AG08395 (cell line): ENCODE measurements at regions not wholly inside any gene's neighbourhood (a gene's known extent, or its start where the extent isn't known, plus 50 kb on each side); places are given as distances from the start of the nearest gene placed in this dataset.

ENCODE experiments used
- DNase-seq: peaks from one replicate; pipeline ENCODE4 v3.0.0; 2012; ENCODE audit warnings: mixed read lengths, low spot score

GRCh38 chr10:130867446-130868194 lies 443.9 kb downstream of the TCERG1L start:
- no peak for DNase-seq

GRCh38 chr10:130869179-130869841 lies 442.2 kb downstream of the TCERG1L start:
- DNase-seq = no peak

GRCh38 chr10:130871406-130871805 lies 440.1 kb downstream of the TCERG1L start:
- DNase-seq = no peak

GRCh38 chr10:130873636-130874035 lies 437.9 kb downstream of the TCERG1L start:
- DNase-seq = no peak

- no peak for DNase-seq
Measured at GRCh38 chr10:130875116-130875515, 436.4 kb downstream of the TCERG1L start.

- no peak for DNase-seq
Measured at GRCh38 chr10:130875897-130876472, 435.5 kb downstream of the TCERG1L start.

- DNase-seq = no peak
Measured at GRCh38 chr10:130877126-130877525, 434.4 kb downstream of the TCERG1L start.

- DNase-seq = no peak
Measured at GRCh38 chr10:130878131-130878530, 433.4 kb downstream of the TCERG1L start.

GRCh38 chr10:130882906-130883305 lies 428.6 kb downstream of the TCERG1L start:
- DNase-seq = no peak

GRCh38 chr10:130884456-130884855 lies 427.1 kb downstream of the TCERG1L start:
- DNase-seq = no peak

- DNase-seq = no peak
Measured at GRCh38 chr10:130885021-130885655, 426.4 kb downstream of the TCERG1L start.

GRCh38 chr10:130887170-130887569 lies 424.4 kb downstream of the TCERG1L start:
- no peak for DNase-seq

- DNase-seq = no peak
Measured at GRCh38 chr10:130888493-130888892, 423.0 kb downstream of the TCERG1L start.

GRCh38 chr10:130889240-130889639 lies 422.3 kb downstream of the TCERG1L start:
- no peak for DNase-seq

- DNase-seq = no peak
Measured at GRCh38 chr10:130889780-130890179, 421.7 kb downstream of the TCERG1L start.

- no peak for DNase-seq
Measured at GRCh38 chr10:130891066-130891465, 420.5 kb downstream of the TCERG1L start.

- no peak for DNase-seq
Measured at GRCh38 chr10:130894471-130894870, 417.1 kb downstream of the TCERG1L start.

GRCh38 chr10:130895161-130895560 lies 416.4 kb downstream of the TCERG1L start:
- DNase-seq = no peak

- DNase-seq = no peak
Measured at GRCh38 chr10:130897815-130898214, 413.7 kb downstream of the TCERG1L start.

GRCh38 chr10:130898381-130898780 lies 413.1 kb downstream of the TCERG1L start:
- DNase-seq = no peak

GRCh38 chr10:130899856-130900255 lies 411.7 kb downstream of the TCERG1L start:
- no peak for DNase-seq

- no peak for DNase-seq
Measured at GRCh38 chr10:130900441-130901160, 410.9 kb downstream of the TCERG1L start.
